Ovary (tissue), 7 donors: ENCODE measurements at regions not wholly inside any gene's neighbourhood (a gene's known extent, or its start where the extent isn't known, plus 50 kb on each side); places are given as distances from the start of the nearest gene placed in this dataset.

Experiments used
- DNase-seq, 5 donors: peaks; one replicate each; pipeline ENCODE4 v3.0.0-alpha.2; 2019 to 2020
- H3K27ac ChIP-seq, 2 donors: fragments of 200-600 bp; one replicate each; pipeline versions ENCODE4 v1.5.1 to v1.8.0; 2019 to 2022
- H3K27me3 ChIP-seq: fragments of 200-600 bp; one replicate; pipeline ENCODE4 v1.8.0; 2022
- H3K36me3 ChIP-seq: fragments of 200-600 bp; sonication (generic); one replicate; pipeline ENCODE4 v1.5.1; 2019
- H3K4me1 ChIP-seq: one replicate; pipeline ENCODE4 v1.8.1; 2013; ENCODE audit warnings: mild to moderate bottlenecking, moderate library complexity; ENCODE audit not compliant: insufficient read depth
- H3K4me3 ChIP-seq: fragments of 200-600 bp; sonication (generic); one replicate; pipeline ENCODE4 v1.5.1; 2017
- H3K9me3 ChIP-seq, 2 donors: fragments of 200-600 bp in 1 of 2; sonication (generic) in 1 of 2; one replicate each; pipeline versions ENCODE4 v1.5.1 to v1.8.1; 2013 to 2019; ENCODE audit warnings: mild to moderate bottlenecking in 1 of 2, moderate library complexity in 1 of 2
- CTCF ChIP-seq, 3 donors: fragments of 450-650 bp in 2 of 3; fragments of 200-600 bp in 1 of 3; IDR thresholded peaks; one replicate each; pipeline versions ENCODE4 v1.5.1 to v1.8.0; 2016 to 2022; ENCODE audit warnings: antibody characterized with exemption in 3 of 3, mild to moderate bottlenecking in 1 of 3
- EP300 ChIP-seq: sonication (generic); formaldehyde crosslinking; IDR thresholded peaks from one replicate; pipeline ENCODE4 v1.6.1; 2017; ENCODE audit warnings: antibody characterized with exemption
- POLR2A ChIP-seq: fragments of 450-650 bp; IDR thresholded peaks from one replicate; pipeline ENCODE4 v1.6.1; 2017; ENCODE audit warnings: antibody characterized with exemption, mild to moderate bottlenecking, moderate library complexity
- WGBS, 3 donors: extraction: QIAGEN DNeasy Blood & Tissue Kit in 1 of 3; methylation state at CpG; one replicate each; pipeline versions ENCODE4 v1.1.5 to v1.1.7; 2013 to 2017; 5-methylcytosine and 5-hydroxymethylcytosine counted together
- intact Hi-C, 4 donors: fragments of 100-400 bp; cut with DNase I; formaldehyde crosslinking; loops; one replicate each; pipeline versions ENCODE4 v1.11.0 to v1.15.1; 2022 to 2023
- donor health status: DM: no; HTN: no; CAD: no; lungs with moderate emphysema.
- donor health status: DM: no; HTN: no; CAD: no.
- donor health status: Bipolar disorder and iron deficiency.
- donor health status: DM: no; HTN: no; CAD: no.
- donor health status: DM: yes; HTN: yes; CAD: no.

GRCh38 chr3:43997316-43997715 lies 244.4 kb upstream of the TOPAZ1 start:
- H3K27ac ChIP-seq, result no peak overlapping the region
- H3K4me3 ChIP-seq, result no peak overlapping the region
- peaks cover 0 to 3% of the 10 kb centered on the region in 2 donors for H3K9me3 ChIP-seq
- H3K36me3 ChIP-seq, result no peaks in the 10 kb centered on the region
- DNase-seq, result no peak
- TF ChIP-seq EP300 (no peak), POLR2A (no peak), CTCF (IDR thresholded peaks at IDR 0.05) (no peak)
- intact Hi-C loops, result no loop called here
- 4 to 8% (median 6%) methylated on average over 12 of the region's 12 CpGs for WGBS, 3 donors
- H3K27me3 ChIP-seq, result no peaks in the 10 kb centered on the region
- peaks cover 19% of the 10 kb centered on the region for H3K4me1 ChIP-seq

GRCh38 chr3:43997788-43998369 lies 243.8 kb upstream of the TOPAZ1 start:
- peaks cover 0 to 3% of the 10 kb centered on the region in 2 donors for H3K9me3 ChIP-seq
- no peak overlapping the region for H3K27ac ChIP-seq
- 4 to 11% (median 8%) methylated on average over 33 of the region's 33 CpGs for WGBS, 3 donors
- TF ChIP-seq POLR2A (no peak), CTCF (IDR thresholded peaks at IDR 0.05) (no peak), EP300 (no peak)
- peaks cover 19% of the 10 kb centered on the region for H3K4me1 ChIP-seq
- DNase-seq, result no peak
- no peak overlapping the region for H3K4me3 ChIP-seq
- H3K27me3 ChIP-seq, result no peaks in the 10 kb centered on the region
- intact Hi-C loops, result no loop called here
- no peaks in the 10 kb centered on the region for H3K36me3 ChIP-seq

GRCh38 chr3:43998370-43998835 lies 243.3 kb upstream of the TOPAZ1 start:
- intact Hi-C loops, result no loop called here
- WGBS, 3 donors, result 0 to 2% (median 1%) methylated on average over 25 of the region's 25 CpGs
- no peak for DNase-seq
- Histone ChIP-seq H3K9me3 (peaks cover 0 to 3% of the 10 kb centered on the region in 2 donors), H3K4me3 (no peak overlapping the region), H3K4me1 (peaks cover 19% of the 10 kb centered on the region), H3K27me3 (no peaks in the 10 kb centered on the region), H3K27ac (no peak overlapping the region), H3K36me3 (no peaks in the 10 kb centered on the region)
- TF ChIP-seq POLR2A (no peak), EP300 (no peak), CTCF (IDR thresholded peaks at IDR 0.05) (no peak)

GRCh38 chr3:43998836-43999727 lies 242.6 kb upstream of the TOPAZ1 start:
- TF ChIP-seq CTCF (IDR thresholded peaks at IDR 0.05) (no peak), EP300 (no peak), POLR2A (no peak)
- H3K27me3 ChIP-seq, result no peaks in the 10 kb centered on the region

More at GRCh38 chr3:43998836-43999727, 242.6 kb upstream of the TOPAZ1 start:
- H3K4me3 ChIP-seq, result no peak overlapping the region
- DNase-seq, result peak in 1 of 5 donors; percentile 36
- peaks cover 19% of the 10 kb centered on the region for H3K4me1 ChIP-seq
- no peaks in the 10 kb centered on the region for H3K9me3 ChIP-seq
- 1 to 2% (median 1%) methylated on average over 43 to 93 of the region's 93 CpGs for WGBS, 3 donors
- H3K27ac ChIP-seq, result no peak overlapping the region
- intact Hi-C loops, result no loop called here
- no peaks in the 10 kb centered on the region for H3K36me3 ChIP-seq
